ENCODE measurements at regions not wholly inside any gene's neighbourhood (a gene's known extent, or its start where the extent isn't known, plus 50 kb on each side); places are given as distances from the start of the nearest gene placed in this dataset.

GRCh38 chr9:1832960-1833359, 182.2 kb upstream of the SMARCA2 start:
- TF ChIP-seq CTCF (IDR thresholded peaks at IDR 0.05) (no peak), POLR2A (IDR thresholded peaks at IDR 0.05) (no peak)

Measured in Peyer's patch (tissue), 4 donors.